GM18870 (cell line): ENCODE measurements at regions not wholly inside any gene's neighbourhood (a gene's known extent, or its start where the extent isn't known, plus 50 kb on each side); places are given as distances from the start of the nearest gene placed in this dataset.
"Not testable (repeated sequence)": the region's sequence is repeated elsewhere in the genome, so short reads cannot be mapped to it uniquely, and the experiment has no call there.

Experiments used
- ATAC-seq: cut with Tn5 transposase; IDR thresholded peaks from one replicate; pipeline ENCODE4 v1.9.1; 2021; ENCODE audit warnings: moderate library complexity; ENCODE audit not compliant: unreplicated experiment

DNA sequence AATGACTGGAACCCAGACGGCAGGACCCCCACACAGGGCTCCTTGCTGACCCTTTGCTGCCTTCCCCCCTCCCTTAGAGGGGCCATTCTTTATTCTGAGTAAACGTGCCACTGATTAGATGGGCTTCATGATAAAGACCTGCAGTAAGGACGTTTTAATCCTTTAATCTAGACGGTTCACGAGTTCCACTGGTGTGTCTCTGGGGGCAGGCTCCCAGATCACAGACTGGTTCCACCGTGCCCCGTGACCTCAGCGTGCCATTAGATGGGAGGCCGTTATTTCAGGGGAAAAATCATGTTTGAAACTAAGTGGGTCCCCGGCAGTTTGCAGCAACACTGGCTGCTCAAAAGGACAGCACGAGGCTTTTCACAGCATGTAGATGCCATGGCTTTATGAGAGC is 246.9 kb upstream of the PLGLB2 start:
- ATAC-seq = not testable (repeated sequence)

- ATAC-seq = not testable (repeated sequence)
These were observed 244.9 kb upstream of the PLGLB2 start for GRCh38 chr2:87502948-87503347.

DNA sequence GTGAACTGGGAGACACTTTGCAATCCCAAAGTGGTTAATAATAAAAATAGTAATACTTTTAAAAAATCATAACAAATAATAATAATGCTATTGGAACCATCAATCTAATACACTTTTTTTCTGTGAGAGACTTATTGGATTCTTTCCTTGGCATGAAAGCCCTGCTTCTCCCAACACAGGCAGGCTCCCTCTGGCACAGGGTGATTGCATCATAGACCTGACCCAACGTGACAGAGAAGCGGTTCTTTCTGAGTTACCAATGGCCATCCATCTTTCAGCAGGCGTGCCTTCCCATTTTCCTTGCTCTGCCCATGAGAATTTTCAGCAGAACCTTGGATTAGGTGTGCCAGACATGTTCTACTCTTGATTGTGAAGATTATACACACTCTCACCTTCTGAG is 242.6 kb upstream of the PLGLB2 start:
- not testable (repeated sequence) for ATAC-seq

DNA sequence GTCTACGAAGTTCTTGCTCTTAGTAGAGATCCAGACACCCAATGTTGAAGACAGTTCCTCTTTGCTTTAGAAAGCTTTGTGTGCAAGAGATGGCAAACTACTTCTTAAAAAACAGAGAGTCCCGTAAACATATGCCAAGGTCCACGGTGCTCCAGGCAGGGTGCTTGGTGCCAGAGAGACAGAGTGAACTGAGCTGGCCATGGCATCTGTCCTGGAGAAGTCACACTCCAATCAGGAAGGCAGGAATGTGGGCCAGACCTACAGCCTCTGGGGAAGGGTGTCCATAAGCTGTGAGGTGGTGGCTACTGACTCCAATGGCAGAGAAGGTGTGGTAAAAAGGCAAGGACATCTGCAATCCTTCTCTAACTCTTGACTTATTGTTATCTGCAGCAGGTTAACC is 242.0 kb upstream of the PLGLB2 start:
- not testable (repeated sequence) for ATAC-seq

DNA sequence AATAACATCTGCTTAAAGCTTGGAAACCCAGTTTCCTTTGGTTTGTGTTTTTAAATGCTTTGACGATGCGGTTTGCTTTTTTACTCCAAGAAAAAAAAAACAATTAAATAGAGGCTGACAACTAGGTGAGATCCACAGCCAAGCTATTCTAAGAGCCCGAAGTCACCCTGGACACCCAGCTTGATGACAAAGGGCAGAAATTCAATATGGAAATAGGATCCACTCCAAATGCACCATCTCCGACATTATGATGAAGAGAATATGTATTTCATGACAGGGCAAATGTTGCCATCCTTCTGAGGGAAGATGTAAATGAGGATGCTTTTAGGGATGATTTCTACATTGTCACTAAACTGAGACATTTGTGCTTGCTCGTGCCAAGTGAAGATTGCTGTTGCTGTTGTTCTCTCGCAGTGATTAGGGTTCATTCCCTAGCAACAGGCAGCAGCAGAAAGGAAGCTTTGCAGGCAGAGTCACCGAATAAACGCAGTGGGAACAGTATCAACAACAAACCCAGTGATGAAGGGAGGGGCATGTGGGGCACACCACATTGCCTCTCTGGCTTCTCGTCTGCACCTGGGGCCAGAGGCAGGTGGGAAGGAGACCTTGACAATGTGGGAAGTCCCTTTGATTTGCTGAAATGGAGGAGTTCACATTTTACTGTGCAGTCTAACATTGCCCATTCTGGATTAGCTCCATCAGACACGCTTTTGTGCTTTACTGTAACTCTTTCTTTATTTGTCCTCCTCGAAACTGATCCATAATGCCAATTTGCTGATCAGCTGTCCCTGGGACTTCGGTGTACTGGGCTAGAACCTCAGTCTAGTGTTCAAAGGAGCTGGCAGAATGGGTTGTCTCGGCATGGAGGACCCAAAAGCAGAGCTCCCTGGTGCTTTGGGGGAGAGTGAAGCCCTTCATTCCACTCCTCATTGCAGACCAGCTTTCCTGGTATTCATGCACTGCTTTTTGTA is 240.2 kb upstream of the PLGLB2 start:
- not testable (repeated sequence) for ATAC-seq

DNA sequence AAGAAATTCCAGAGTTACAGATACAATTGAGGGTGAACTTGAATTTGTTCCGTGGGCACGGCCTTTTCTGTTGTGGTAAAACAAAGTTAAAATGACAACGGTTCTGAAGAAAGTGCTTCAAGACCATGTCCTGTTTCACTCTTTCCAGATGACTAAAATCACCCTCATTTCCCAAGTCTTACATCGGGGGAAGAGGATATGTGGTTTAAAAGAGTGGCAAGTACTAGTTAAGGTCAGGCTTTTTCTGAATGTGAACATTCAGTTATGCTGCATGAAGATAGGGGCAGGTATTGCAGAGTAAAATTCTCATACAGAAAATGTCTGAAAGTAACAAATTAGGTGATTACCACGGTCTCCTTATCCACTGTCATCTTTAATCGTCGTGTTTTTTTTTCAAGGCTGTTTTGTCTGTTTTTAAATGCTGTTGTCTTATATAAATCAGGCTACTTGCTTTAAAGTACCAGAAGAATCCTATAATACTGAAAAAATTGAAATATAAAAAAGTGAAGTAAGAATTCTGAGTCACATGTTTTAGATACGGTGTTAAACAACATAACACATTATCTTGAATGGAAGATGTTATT is 236.6 kb upstream of the PLGLB2 start:
- not testable (repeated sequence) for ATAC-seq

GRCh38 chr2:87512864-87513530 is 234.9 kb upstream of the PLGLB2 start:
- ATAC-seq = not testable (repeated sequence)

GRCh38 chr2:87514034-87514433 is 233.9 kb upstream of the PLGLB2 start:
- peak; percentile 79 for ATAC-seq

GRCh38 chr2:87514515-87514914 is 233.4 kb upstream of the PLGLB2 start:
- ATAC-seq = not testable (repeated sequence)

DNA sequence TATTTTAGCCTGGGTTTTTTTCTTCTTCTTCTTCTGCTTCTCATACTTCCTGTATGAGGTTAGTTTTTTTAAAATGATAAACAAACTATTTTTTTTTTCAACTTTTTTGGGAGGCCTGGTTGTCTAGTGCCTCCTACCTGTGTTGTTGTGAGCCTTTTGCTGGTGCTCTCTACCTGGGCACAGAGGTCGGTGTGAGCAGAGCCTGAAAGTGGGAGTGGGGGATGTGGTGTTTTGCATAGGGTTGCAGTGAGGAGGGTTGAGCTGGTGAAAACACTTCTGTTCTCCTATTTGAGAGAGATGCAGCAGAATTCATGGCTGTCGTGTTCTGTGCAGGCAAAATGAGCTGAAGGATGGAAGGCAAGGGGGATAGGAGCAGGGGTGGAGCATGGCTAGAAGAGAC is 232.7 kb upstream of the PLGLB2 start:
- ATAC-seq = not testable (repeated sequence)

DNA sequence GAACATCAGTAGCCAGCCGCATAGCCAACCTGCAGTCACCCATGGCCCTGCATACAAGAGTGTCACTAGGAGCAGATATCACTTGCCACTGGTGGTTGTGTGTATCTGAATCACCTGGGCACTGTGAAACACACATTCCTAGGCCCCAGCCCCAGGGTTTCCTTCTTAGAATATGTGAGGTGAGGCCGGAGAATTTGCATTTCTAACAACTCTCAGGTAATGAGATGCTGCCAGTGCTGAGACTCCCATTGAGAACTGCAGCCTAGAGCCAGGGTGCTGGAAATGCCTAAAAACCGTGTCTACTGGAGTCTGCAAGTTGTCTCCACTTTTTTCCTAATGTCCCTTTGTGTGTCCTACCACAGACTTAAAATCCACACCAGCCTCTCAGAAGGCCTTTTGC is 232.0 kb upstream of the PLGLB2 start:
- not testable (repeated sequence) for ATAC-seq

GRCh38 chr2:87516369-87516967 is 231.4 kb upstream of the PLGLB2 start:
- ATAC-seq = not testable (repeated sequence)

DNA sequence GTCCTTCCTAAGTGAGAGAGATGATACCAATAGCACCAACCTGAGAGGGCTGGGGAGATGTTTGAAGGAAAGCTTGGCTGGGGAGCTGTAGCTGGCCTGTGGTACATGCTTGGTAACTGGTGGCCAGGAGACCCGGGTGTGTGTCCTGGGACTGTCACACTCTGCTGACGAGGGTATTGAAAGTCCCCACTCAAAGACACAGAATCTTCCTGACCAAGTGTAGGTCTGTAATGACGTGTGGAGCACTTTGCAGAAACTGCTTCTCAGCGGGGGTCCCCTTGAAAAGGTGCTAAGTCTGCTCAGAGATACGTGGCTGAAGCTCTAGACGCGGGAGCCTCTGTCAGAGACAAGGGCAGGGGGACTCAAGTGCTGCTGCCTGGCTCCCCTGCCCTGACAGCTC is 230.4 kb upstream of the PLGLB2 start:
- ATAC-seq = not testable (repeated sequence)

GRCh38 chr2:87518066-87518465 is 229.8 kb upstream of the PLGLB2 start:
- ATAC-seq = not testable (repeated sequence)

DNA sequence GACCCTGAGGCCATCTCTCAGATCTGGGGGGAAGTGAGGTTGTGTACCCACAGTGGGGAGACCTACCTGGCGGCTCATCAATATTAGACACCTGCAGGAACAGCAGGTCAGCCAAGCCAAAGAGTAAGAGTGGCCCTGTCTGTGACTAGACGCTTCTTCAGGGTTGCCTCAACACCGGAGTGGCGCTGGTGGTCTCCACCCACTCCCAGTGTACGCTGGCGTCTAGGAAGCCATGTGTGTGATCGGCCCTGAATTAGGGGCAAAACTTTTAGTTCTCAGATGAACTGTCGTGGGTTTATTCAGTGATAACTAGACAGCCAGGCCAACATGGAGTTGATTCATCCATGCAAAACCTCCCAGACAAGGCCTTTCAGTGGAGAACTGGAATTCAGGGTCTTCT is 229.3 kb upstream of the PLGLB2 start:
- ATAC-seq = not testable (repeated sequence)

DNA sequence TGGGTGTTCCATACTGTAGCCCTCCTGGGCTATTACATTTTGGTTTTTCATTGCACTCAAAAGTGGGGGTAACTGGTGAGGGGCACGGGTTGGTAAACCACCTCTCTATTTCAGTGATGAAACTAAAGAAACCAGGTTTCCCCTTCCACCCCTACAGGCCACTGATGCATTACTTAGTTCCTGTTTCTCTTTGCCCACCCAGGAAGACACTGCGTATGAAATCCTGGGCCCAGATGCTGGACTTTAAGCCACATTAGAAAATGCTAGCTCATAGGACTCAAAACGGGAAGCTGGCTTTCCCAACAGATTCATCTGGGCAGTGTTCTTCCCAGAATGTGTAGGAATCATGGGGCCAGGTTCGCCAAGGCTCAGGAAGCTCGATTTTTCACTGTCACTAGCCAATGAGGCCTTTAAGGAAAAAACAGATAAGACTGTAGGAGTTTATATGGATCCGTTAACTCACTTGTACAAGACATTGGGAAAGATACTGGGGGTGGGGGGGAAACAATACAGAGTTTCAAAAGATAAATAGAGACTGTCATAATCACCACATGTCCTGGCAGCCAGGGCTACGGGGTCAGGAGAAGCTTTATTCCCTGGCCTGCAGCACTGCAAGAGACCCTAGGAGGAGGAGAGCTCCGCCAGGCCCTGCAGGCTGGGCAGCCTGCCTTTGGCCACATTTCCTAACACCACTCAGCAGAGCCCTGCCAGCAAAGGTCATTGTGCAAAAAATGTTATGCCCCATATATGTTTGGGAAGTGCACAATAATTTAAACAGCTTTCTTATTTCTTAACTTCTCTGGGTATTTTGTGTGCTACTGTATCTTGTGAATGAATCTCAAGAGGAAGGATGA is 228.5 kb upstream of the PLGLB2 start:
- ATAC-seq = not testable (repeated sequence)

GRCh38 chr2:87521057-87521456 is 226.8 kb upstream of the PLGLB2 start:
- ATAC-seq = peak; percentile 52

- not testable (repeated sequence) for ATAC-seq
These were observed 226.4 kb upstream of the PLGLB2 start for GRCh38 chr2:87521489-87521888.

DNA sequence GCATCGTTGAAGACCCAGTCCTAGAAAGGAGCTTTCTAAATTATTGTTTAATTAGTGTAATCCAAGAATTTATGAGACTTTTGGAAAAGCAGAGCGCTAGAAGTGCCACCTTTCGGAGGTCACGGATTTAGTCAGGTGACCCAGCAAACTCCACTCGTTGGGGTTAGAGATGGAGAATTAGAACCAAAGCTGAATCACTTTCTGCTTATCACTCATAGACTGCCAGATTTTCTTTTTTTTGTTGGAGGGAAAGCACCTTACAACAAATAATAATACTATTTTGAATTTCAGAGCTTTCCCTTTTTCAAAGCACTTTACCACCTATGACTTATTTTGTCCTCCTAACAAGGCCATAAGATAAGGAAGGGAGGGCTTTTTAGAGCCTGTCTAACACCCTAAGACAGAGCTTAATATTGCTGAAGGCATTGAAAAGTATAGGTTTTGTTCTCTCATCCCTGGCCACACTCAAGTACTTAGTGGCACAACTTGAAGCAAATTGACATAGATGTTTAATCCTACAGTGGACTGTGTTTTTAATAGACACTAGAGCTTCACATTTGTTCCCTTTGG is 223.2 kb upstream of the PLGLB2 start:
- not testable (repeated sequence) for ATAC-seq

DNA sequence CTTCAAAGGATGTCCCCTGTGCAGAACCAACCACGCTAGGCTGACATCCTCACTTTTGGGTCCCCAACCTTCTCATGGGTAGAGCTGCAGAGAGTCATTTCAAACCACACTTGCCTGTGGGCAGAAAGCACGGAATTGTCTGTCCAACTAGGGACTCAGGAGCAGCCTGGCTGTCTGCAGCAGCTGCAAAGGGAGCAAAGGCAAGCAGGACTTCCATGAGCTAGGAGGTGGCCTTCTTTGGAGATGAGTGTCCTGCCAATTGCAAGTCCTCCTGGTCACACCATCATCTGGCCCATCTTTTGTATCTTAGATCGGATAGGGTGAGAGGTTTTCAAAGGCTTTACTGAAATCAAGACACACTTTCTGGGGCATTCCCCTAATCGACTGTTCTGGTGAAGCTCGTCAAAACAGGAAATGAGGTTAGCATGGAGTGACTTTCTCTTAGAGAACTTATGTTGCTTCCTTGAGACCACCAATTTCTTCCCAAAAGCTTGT is 222.3 kb upstream of the PLGLB2 start:
- ATAC-seq = not testable (repeated sequence)
